Spleen (tissue), 7 donors: ENCODE measurements at regions not wholly inside any gene's neighbourhood (a gene's known extent, or its start where the extent isn't known, plus 50 kb on each side); places are given as distances from the start of the nearest gene placed in this dataset.

Experiments
- POLR2A ChIP-seq, 3 donors: fragments of 450-650 bp; IDR thresholded peaks; one replicate each; pipeline ENCODE4 v1.5.1; 2017; ENCODE audit warnings: antibody characterized with exemption in 3 of 3, mild to moderate bottlenecking in 1 of 3
- TF ChIP-seq, protein P1 (sequence below), 11 experiments: fragments of 200-600 bp in 7 of 11; fragments of 450-650 bp in 4 of 11; sonication (generic) in 4 of 11; IDR thresholded peaks in 8 of 11; conservative IDR thresholded peaks in 3 of 11; 1 replicate in 7 of 11; 2 replicates in 4 of 11; pipeline versions ENCODE4 v1.4.0 to v1.8.0; 2016 to 2021; ENCODE audit warnings: antibody characterized with exemption in 11 of 11, inconsistent platforms in 4 of 11, mild to moderate bottlenecking in 1 of 11
- donor health status: DM: no; HTN: no; CAD: no; lungs with moderate emphysema.
- donor health status: DM: no; HTN: no; CAD: no.
- donor health status: DM: no; HTN: no; CAD: no.

DNA sequence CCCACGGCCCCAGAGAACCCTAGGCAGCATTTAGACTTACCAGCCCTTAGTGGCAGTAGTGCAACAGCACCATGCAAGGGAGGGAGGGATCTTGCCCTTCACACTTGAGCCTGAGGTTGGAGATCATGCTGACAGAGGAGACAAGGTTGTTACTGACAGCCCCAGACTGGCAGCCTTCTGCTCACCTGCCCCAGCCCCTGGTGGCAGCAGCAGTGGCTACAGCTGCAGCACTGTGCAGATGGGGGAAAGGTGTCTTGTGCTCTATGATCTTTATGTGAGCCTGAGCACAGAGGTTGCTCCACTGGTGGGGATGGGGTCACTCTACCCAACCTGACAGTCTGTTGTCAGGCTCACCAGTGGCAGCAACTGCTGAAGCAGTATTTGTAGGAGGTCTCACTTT is 501.2 kb upstream of the LRRTM4 start:
- TF ChIP-seq POLR2A (IDR thresholded peaks at IDR 0.05), result no peak
- TF ChIP-seq, protein P1, sequence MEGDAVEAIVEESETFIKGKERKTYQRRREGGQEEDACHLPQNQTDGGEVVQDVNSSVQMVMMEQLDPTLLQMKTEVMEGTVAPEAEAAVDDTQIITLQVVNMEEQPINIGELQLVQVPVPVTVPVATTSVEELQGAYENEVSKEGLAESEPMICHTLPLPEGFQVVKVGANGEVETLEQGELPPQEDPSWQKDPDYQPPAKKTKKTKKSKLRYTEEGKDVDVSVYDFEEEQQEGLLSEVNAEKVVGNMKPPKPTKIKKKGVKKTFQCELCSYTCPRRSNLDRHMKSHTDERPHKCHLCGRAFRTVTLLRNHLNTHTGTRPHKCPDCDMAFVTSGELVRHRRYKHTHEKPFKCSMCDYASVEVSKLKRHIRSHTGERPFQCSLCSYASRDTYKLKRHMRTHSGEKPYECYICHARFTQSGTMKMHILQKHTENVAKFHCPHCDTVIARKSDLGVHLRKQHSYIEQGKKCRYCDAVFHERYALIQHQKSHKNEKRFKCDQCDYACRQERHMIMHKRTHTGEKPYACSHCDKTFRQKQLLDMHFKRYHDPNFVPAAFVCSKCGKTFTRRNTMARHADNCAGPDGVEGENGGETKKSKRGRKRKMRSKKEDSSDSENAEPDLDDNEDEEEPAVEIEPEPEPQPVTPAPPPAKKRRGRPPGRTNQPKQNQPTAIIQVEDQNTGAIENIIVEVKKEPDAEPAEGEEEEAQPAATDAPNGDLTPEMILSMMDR (IDR thresholded peaks at IDR 0.05 in 8 of 11, conservative IDR thresholded peaks at IDR 0.05 in 3 of 11), result no peak
